MM.1S (cell line): ENCODE measurements at regions not wholly inside any gene's neighbourhood (a gene's known extent, or its start where the extent isn't known, plus 50 kb on each side); places are given as distances from the start of the nearest gene placed in this dataset.

Experiments used
- DNase-seq: peaks from one replicate; pipeline ENCODE4 v3.0.0-alpha.2; 2015
- H2AFZ ChIP-seq: fragments of 300-600 bp; sonication (generic); 2 replicates; pipeline ENCODE4 v1.6.0; 2016; ENCODE audit warnings: antibody characterized with exemption, low read length
- H3F3A ChIP-seq: fragments of 300-600 bp; sonication (generic); 2 replicates; pipeline ENCODE4 v1.6.1; 2016; ENCODE audit warnings: mild to moderate bottlenecking, antibody characterized with exemption, low read length, moderate library complexity, mixed read lengths; ENCODE audit not compliant: insufficient read depth
- H3K27ac ChIP-seq: fragments of 300-600 bp; sonication (generic); 2 replicates; pipeline ENCODE4 v1.5.1; 2016; ENCODE audit warnings: mild to moderate bottlenecking, low read length
- H3K27me3 ChIP-seq: fragments of 300-600 bp; sonication (generic); replicated peaks from 2 replicates; pipeline ENCODE4 v1.6.0; 2016; ENCODE audit warnings: low read length; ENCODE audit not compliant: insufficient read depth
- H3K36me3 ChIP-seq: fragments of 300-600 bp; sonication (generic); replicated peaks from 2 replicates; pipeline ENCODE4 v1.6.1; 2016; ENCODE audit warnings: mild to moderate bottlenecking, low read length, mixed read lengths; ENCODE audit not compliant: insufficient read depth
- H3K4me1 ChIP-seq: fragments of 300-600 bp; sonication (generic); 2 replicates; pipeline ENCODE4 v1.6.1; 2016; ENCODE audit warnings: low read length, mixed read lengths
- H3K4me2 ChIP-seq: fragments of 300-600 bp; sonication (generic); 2 replicates; pipeline ENCODE4 v1.6.0; 2016; ENCODE audit warnings: low read depth, low read length
- H3K4me3 ChIP-seq: fragments of 300-600 bp; sonication (generic); 2 replicates; pipeline ENCODE4 v1.5.1; 2016; ENCODE audit warnings: low read length, mixed read lengths
- H3K79me2 ChIP-seq: fragments of 300-600 bp; sonication (generic); 2 replicates; pipeline ENCODE4 v1.6.1; 2016; ENCODE audit warnings: mixed run types, low read length, mixed read lengths
- H3K9ac ChIP-seq: fragments of 300-600 bp; sonication (generic); 2 replicates; pipeline ENCODE4 v1.6.1; 2016; ENCODE audit warnings: low read length, mixed read lengths
- H3K9me2 ChIP-seq: fragments of 300-600 bp; sonication (generic); replicated peaks from 2 replicates; pipeline ENCODE4 v1.6.1; 2016; ENCODE audit warnings: mild to moderate bottlenecking, low read length, mixed read lengths; ENCODE audit not compliant: insufficient read depth
- H3K9me3 ChIP-seq: fragments of 300-600 bp; sonication (generic); replicated peaks from 2 replicates; pipeline ENCODE4 v1.6.1; 2016; ENCODE audit warnings: mild to moderate bottlenecking, low read length, mixed read lengths; ENCODE audit not compliant: insufficient read depth
- H4K20me1 ChIP-seq: fragments of 300-600 bp; sonication (generic); 2 replicates; pipeline ENCODE4 v1.6.1; 2016; ENCODE audit warnings: mild to moderate bottlenecking, low read length, moderate library complexity, mixed read lengths; ENCODE audit not compliant: insufficient read depth
- EZH2 ChIP-seq: fragments of 300-600 bp; sonication (generic); optimal IDR thresholded peaks from 2 replicates; pipeline ENCODE3; 2017; ENCODE audit warnings: low read depth, mild to moderate bottlenecking, antibody characterized with exemption, low read length, mixed read lengths
- EZH2phosphoT487 ChIP-seq: fragments of 300-600 bp; sonication (generic); IDR thresholded peaks from 2 replicates; pipeline ENCODE4 v1.6.1; 2018; ENCODE audit warnings: antibody characterized with exemption, low read length
- TF ChIP-seq, protein P1 (sequence below): fragments of 300-600 bp; sonication (generic); IDR thresholded peaks from 2 replicates; pipeline ENCODE4 v1.5.1; 2016; ENCODE audit warnings: antibody characterized with exemption, low read length, mixed read lengths

DNA sequence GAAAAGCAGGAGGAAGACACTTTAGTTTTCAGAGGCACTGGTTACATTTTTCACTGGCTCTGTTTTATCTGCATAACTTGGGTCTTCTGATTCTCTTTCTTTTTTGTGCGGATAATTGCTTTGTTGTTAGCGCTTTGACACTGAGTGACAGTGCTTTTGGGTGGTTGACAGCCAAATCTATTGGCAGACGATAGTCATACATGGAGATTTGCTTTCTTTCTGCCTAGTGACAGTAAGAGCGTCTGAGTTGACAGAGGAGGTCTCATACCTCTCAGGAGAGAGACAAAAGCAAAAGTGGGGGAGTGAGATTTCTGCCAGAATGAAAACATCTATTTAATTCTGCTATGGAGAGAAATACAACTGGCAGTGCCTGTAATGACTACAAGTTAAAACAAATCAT lies 2278.0 kb upstream of the WWC1 start:
- Histone ChIP-seq H4K20me1 (no peaks in the 10 kb centered on the region), H3K36me3 (no peaks in the 10 kb centered on the region), H3K9me3 (no peaks in the 10 kb centered on the region), H3K9me2 (no peaks in the 10 kb centered on the region), H3K4me2 (no peak overlapping the region), H3K4me1 (no peaks in the 10 kb centered on the region), H3K27ac (no peak overlapping the region), H2AFZ (no peak overlapping the region), H3K27me3 (no peaks in the 10 kb centered on the region), H3K4me3 (no peak overlapping the region), H3F3A (no peaks in the 10 kb centered on the region), H3K79me2 (no peaks in the 10 kb centered on the region), H3K9ac (no peak overlapping the region)
- TF ChIP-seq EZH2 = no peak
- TF ChIP-seq, protein P1, sequence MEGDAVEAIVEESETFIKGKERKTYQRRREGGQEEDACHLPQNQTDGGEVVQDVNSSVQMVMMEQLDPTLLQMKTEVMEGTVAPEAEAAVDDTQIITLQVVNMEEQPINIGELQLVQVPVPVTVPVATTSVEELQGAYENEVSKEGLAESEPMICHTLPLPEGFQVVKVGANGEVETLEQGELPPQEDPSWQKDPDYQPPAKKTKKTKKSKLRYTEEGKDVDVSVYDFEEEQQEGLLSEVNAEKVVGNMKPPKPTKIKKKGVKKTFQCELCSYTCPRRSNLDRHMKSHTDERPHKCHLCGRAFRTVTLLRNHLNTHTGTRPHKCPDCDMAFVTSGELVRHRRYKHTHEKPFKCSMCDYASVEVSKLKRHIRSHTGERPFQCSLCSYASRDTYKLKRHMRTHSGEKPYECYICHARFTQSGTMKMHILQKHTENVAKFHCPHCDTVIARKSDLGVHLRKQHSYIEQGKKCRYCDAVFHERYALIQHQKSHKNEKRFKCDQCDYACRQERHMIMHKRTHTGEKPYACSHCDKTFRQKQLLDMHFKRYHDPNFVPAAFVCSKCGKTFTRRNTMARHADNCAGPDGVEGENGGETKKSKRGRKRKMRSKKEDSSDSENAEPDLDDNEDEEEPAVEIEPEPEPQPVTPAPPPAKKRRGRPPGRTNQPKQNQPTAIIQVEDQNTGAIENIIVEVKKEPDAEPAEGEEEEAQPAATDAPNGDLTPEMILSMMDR = no peak
- TF ChIP-seq EZH2phosphoT487 = no peak
- no peak for DNase-seq

DNA sequence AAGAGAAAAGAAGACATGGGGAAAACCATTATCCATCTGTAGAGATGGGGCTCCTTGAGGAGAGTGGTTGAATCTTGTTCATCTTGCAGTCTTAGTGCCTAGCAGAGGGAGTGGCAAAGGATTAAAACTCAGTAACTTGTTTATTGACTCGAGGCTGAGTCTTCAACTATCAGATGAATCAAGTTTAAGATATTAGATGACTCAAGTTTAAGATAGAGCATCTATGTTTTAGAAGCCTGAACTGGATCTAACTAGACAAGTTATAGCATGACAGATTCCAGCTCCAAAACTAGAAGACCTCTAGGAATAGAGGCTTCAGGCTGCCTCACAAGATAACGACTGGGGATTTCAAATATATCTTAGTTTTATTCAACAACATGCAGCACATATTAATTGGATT lies 2277.2 kb upstream of the WWC1 start:
- no peak overlapping the region for H3K4me2 ChIP-seq
- H3K27me3 ChIP-seq = no peaks in the 10 kb centered on the region
- no peaks in the 10 kb centered on the region for H4K20me1 ChIP-seq
- no peak overlapping the region for H2AFZ ChIP-seq
- no peaks in the 10 kb centered on the region for H3F3A ChIP-seq
- DNase-seq = no peak
- TF ChIP-seq EZH2 (no peak), EZH2phosphoT487 (no peak)
- TF ChIP-seq, protein P1 = no peak
- H3K9ac ChIP-seq = no peak overlapping the region
- H3K27ac ChIP-seq = no peak overlapping the region
- no peaks in the 10 kb centered on the region for H3K79me2 ChIP-seq
- no peak overlapping the region for H3K4me3 ChIP-seq
- H3K9me2 ChIP-seq = no peaks in the 10 kb centered on the region
- H3K9me3 ChIP-seq = no peaks in the 10 kb centered on the region
- H3K4me1 ChIP-seq = no peaks in the 10 kb centered on the region
- no peaks in the 10 kb centered on the region for H3K36me3 ChIP-seq

DNA sequence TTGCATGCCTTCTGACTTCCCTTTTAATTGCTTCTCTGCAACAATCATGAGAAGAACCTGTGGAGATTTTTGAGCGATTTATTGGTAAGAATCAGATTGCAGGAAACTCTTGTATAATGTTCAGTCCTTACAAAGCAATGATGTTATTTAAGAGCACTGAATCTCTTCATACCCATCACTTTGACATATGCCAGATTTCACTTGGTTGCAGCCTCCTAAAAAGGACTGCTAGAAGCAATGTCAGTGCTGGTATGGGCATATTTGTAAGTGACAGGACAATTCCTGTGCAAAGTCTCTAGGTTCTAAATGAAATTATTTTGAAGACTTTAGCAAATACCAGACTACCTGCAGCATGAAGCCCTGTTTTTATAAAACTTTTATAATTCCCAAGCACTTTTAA lies 2272.7 kb upstream of the WWC1 start:
- Histone ChIP-seq H3F3A (no peaks in the 10 kb centered on the region), H3K4me2 (no peak overlapping the region), H3K36me3 (no peaks in the 10 kb centered on the region), H3K79me2 (no peaks in the 10 kb centered on the region), H3K4me3 (no peak overlapping the region), H3K9me2 (no peaks in the 10 kb centered on the region), H3K4me1 (no peaks in the 10 kb centered on the region), H2AFZ (no peak overlapping the region), H3K27me3 (no peaks in the 10 kb centered on the region), H3K9ac (no peak overlapping the region), H4K20me1 (no peaks in the 10 kb centered on the region), H3K27ac (no peak overlapping the region), H3K9me3 (no peaks in the 10 kb centered on the region)
- no peak for TF ChIP-seq EZH2phosphoT487
- TF ChIP-seq EZH2 = no peak
- TF ChIP-seq, protein P1 = no peak
- DNase-seq = no peak
